Fibroblast of villous mesenchyme (primary cell): ENCODE measurements at regions not wholly inside any gene's neighbourhood (a gene's known extent, or its start where the extent isn't known, plus 50 kb on each side); places are given as distances from the start of the nearest gene placed in this dataset.
A peak's percentile ranks its signal among the peaks of the same experiment; 100 is the strongest.

ENCODE experiments used
- DNase-seq: peaks from one replicate; pipeline ENCODE4 v3.0.0-alpha.2; 2010; ENCODE audit warnings: low read depth
- H3K4me3 ChIP-seq: 2 replicates; pipeline ENCODE4 v1.5.1; 2011; ENCODE audit warnings: low read depth, mild to moderate bottlenecking, low read length
- TF ChIP-seq, protein P1 (sequence below): IDR thresholded peaks from 2 replicates; pipeline ENCODE4 v1.5.1; 2012; ENCODE audit warnings: low read depth, mild to moderate bottlenecking, low read length; ENCODE audit not compliant: insufficient read depth

- TF ChIP-seq, protein P1, sequence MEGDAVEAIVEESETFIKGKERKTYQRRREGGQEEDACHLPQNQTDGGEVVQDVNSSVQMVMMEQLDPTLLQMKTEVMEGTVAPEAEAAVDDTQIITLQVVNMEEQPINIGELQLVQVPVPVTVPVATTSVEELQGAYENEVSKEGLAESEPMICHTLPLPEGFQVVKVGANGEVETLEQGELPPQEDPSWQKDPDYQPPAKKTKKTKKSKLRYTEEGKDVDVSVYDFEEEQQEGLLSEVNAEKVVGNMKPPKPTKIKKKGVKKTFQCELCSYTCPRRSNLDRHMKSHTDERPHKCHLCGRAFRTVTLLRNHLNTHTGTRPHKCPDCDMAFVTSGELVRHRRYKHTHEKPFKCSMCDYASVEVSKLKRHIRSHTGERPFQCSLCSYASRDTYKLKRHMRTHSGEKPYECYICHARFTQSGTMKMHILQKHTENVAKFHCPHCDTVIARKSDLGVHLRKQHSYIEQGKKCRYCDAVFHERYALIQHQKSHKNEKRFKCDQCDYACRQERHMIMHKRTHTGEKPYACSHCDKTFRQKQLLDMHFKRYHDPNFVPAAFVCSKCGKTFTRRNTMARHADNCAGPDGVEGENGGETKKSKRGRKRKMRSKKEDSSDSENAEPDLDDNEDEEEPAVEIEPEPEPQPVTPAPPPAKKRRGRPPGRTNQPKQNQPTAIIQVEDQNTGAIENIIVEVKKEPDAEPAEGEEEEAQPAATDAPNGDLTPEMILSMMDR, result no peak
- DNase-seq, result peak; percentile 58
- H3K4me3 ChIP-seq, result no peak overlapping the region
These were observed 158.8 kb downstream of the TMTC3 start for GRCh38 chr12:88300931-88301330.

- TF ChIP-seq, protein P1, result no peak
- H3K4me3 ChIP-seq, result no peak overlapping the region
- no peak for DNase-seq
These were observed 161.2 kb downstream of the TMTC3 start for GRCh38 chr12:88303335-88303734.

DNA sequence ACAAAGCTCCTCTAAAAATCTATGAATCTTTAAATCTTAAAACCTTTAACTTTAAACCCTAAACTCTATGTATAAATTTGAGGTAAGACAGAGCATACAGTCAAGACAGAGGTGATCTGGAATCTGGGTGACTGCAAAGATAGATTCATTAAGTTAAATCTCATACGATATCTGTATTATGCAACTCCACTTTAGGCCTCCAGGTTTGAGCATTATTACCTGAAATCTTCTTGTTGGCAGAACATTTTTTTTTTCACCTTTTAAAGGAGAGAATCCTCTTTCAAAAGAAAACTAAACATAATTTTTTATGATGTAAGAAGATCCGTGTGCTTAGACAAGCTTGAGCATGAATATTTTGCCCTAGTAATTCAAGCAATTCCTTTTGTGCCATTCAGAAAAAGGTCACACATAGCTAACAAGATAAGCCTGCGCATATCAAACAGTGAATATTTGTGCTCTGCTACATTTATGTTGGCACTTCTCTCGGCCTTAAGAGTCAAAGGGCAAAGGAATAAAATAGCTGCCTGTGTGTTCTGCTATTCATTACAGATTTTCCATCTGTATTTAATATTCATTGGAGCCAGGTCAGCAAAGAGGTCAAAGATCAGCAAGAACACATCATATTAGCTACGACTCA is 163.3 kb downstream of the TMTC3 start:
- no peak for DNase-seq
- H3K4me3 ChIP-seq, result no peak overlapping the region
- TF ChIP-seq, protein P1, result no peak

GRCh38 chr12:88306471-88307069 is 164.5 kb downstream of the TMTC3 start:
- DNase-seq, result peak; percentile 32
- TF ChIP-seq, protein P1, result no peak
- no peak overlapping the region for H3K4me3 ChIP-seq

DNA sequence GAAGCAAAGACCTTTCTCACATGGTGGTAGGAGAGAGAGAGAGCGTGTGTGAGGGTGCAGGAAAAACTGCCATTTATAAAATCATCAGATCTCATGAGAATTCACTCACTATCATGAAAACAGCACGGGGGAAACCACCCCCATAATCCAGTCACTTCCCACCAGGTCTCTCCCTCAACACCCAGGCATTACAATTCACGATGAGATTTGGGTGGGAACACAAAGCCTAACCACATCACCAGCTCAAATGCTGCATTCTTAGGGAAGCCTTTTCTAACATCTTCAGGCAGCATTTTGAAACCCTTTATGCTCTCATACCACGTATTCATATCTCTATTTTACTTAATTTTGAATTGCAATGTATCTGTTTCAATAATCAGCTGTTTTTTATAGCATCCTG is 165.9 kb downstream of the TMTC3 start:
- no peak for DNase-seq
- no peak overlapping the region for H3K4me3 ChIP-seq
- TF ChIP-seq, protein P1, result no peak

DNA sequence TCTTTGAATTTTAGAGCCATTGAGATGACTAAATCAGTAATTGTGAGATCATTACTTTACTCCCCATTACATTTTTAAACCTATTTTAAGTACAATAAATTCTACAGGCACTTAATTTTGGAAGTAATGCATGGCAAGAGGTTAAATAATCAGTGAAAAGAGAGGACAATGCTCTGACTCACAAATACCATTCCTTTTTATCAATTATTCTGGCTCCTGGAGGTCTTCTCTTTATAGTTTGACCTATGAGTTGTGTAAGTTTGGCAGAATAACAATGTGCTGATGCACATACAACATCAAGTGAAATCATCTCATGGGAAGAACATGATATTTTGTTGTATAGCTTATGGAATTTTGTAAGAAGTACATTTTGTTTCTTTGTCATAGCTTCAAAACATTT is 166.7 kb downstream of the TMTC3 start:
- TF ChIP-seq, protein P1, result no peak
- H3K4me3 ChIP-seq, result no peak overlapping the region
- peak; percentile 60 for DNase-seq
